Liver (tissue), 3 donors: ENCODE measurements at regions not wholly inside any gene's neighbourhood (a gene's known extent, or its start where the extent isn't known, plus 50 kb on each side); places are given as distances from the start of the nearest gene placed in this dataset.

Source experiments
- ATF3 ChIP-seq: IDR thresholded peaks from 2 replicates; pipeline ENCODE4 v1.6.1; 2016; ENCODE audit warnings: antibody characterized with exemption
- CTCF ChIP-seq: fragments of 150-350 bp; IDR thresholded peaks from 2 replicates; pipeline ENCODE4 v1.5.1; 2017; ENCODE audit warnings: improper control_type of control experiment, low read depth, low read length; ENCODE audit not compliant: missing input control
- JUND ChIP-seq, 2 donors: IDR thresholded peaks; 2 replicates each; pipeline ENCODE4 v1.6.1; 2016; ENCODE audit warnings: antibody characterized with exemption in 2 of 2
- MAX ChIP-seq: IDR thresholded peaks from 2 replicates; pipeline ENCODE4 v1.6.1; 2016; ENCODE audit warnings: antibody characterized with exemption
- RAD21 ChIP-seq, 2 donors: IDR thresholded peaks; 2 replicates each; pipeline ENCODE4 v1.6.1; 2016; ENCODE audit warnings: antibody characterized with exemption in 2 of 2, mild to moderate bottlenecking in 2 of 2
- REST ChIP-seq: IDR thresholded peaks from 2 replicates; pipeline ENCODE4 v1.6.1; 2016; ENCODE audit warnings: antibody characterized with exemption, mild to moderate bottlenecking
- TAF1 ChIP-seq: conservative IDR thresholded peaks from 2 replicates; pipeline ENCODE4 v1.6.1; 2016; ENCODE audit warnings: antibody characterized with exemption, mild to moderate bottlenecking
- donor health status: healthy.
- donor health status: healthy.

GRCh38 chr6:79394690-79395089 lies 142.5 kb downstream of the LCA5 start:
- TF ChIP-seq REST (no peak), CTCF (no peak), ATF3 (no peak), MAX (no peak), TAF1 (no peak), RAD21 (IDR thresholded peaks at IDR 0.05) (no peak), JUND (IDR thresholded peaks at IDR 0.05) (no peak)
